GM19023 (cell line): ENCODE measurements at regions not wholly inside any gene's neighbourhood (a gene's known extent, or its start where the extent isn't known, plus 50 kb on each side); places are given as distances from the start of the nearest gene placed in this dataset.

Source experiments
- ATAC-seq: cut with Tn5 transposase; IDR thresholded peaks from one replicate; pipeline ENCODE4 v1.9.1; 2021; ENCODE audit warnings: mild to moderate bottlenecking, moderate library complexity; ENCODE audit not compliant: unreplicated experiment

DNA sequence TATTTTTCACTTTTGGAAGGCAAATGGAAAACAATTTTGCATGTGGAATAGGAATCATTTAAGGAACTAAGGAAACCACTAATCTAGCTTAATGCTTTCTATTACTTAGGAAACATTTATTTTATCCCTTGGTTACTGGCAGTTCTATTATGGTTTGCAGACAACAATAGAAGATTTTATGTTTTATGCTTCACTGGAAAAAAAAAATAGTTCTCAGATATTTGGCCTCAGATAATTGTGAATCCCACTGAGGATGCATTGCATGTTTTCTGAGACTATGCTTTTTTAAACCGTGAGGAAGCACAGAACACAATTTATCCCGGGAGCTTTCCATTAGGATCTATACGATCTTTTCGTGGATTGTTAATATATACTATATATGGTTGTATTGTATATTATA lies 356.9 kb downstream of the CSNK1G3 start:
- no peak for ATAC-seq

DNA sequence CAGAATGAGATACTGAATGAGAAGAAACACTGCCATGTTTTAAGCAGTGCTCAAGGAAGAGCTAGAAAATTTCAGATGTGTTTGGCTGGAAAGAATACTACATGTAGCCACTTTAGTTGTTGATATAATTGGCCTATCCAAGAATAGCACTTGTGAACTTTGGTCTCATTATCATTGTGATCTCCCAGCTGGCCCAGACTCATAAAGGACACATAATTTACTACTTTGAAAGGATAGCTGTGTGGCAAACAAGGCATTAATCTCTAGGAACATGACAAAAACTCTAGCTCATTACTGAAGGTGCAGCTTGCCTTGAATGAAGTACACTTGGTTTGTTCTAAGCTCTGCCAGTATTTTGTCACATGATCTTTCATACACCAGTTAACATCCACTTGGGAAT lies 356.3 kb downstream of the CSNK1G3 start:
- ATAC-seq: no peak

DNA sequence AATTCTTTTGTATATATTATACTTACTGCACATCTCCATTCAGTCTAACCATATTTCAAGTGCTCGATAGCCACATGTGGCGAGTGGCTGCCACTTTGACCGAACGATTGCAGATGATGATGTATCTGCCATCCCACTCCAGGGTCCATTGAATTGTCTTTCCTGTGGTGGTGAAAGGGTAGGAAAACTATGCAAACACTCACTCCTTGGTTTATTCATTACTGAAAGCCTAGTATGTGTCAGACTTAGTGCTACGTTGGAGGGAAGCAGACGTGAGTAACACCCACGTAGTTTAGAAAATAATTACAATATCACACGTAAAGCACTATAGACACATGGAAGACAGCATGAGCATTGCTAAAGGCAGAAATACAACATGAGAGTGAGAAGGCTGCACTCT lies 353.7 kb downstream of the CSNK1G3 start:
- ATAC-seq: no peak

DNA sequence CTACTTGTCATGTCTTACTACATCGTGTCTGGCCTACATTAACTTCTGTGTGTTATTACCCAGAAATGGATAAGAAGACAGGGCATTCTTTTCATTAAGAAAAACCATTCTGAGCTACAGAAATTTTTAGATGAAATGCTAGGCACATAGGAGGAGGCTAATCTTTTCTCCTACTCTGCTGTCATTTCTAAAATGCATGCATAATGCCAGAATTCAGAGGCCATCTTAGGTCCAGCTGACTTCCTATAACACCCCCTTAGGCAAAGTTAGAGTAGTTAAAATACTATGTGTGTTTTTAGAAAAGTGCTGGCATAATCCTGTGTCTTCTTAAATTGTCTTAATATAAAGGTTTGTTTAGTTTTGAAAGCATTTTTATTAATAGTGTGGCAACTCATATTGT lies 352.6 kb downstream of the CSNK1G3 start:
- no peak for ATAC-seq

DNA sequence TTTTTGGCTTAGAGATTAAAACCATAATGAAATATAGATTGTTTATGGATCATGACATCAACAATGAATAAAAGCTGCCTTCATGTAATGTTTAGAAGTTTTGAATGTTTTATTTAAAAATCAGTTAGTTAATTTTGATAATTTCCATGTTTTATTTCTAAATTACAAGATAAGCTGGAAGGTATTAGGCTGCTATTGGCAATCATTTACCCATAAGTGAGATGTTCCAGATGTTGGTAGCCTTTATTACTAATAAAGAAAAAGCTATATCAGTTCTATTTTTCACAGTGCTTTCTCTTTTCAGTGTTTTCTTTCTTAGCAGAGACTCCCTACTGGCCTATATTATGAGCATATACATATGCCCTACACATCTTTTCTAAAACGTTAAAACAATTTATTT lies 347.0 kb downstream of the CSNK1G3 start:
- no peak for ATAC-seq

DNA sequence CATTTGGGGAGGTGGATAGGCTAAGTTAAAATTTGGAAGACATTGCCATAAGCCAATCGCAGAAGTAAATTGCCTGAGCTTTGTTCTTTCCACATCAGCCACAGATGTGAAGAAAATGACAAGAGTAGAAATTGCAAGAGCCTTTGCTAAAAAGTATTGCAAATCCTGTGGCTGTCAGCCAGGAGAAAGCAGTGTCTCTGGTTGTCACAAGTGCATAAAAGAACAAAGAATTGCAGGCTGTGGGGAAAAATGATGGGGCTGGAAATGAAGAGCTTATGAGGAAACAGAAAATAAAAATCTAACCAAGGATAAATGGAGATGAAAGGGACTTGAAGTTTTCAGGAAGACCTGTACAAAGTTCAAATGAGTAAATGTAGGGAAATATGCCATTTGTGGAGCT lies 344.8 kb downstream of the CSNK1G3 start:
- ATAC-seq: no peak

DNA sequence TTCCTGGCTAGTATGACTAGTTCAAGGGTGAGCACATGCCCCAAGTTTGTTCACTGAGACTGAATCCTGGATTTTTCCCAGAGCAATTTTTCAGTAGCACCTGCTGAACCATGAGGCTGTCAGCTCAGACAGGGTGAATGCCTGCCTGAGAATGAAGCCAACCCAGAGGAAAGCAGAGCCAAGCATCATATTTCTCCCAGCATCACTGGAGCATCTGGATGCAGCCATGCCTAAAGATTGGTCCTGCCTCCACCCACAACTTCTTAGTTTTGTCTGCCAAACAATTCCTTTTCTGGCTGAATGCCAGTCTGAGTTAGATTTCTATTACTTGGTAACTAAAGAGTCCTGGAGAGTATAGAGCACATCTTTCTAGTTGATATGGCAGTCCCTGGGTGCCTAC lies 343.6 kb downstream of the CSNK1G3 start:
- no peak for ATAC-seq

DNA sequence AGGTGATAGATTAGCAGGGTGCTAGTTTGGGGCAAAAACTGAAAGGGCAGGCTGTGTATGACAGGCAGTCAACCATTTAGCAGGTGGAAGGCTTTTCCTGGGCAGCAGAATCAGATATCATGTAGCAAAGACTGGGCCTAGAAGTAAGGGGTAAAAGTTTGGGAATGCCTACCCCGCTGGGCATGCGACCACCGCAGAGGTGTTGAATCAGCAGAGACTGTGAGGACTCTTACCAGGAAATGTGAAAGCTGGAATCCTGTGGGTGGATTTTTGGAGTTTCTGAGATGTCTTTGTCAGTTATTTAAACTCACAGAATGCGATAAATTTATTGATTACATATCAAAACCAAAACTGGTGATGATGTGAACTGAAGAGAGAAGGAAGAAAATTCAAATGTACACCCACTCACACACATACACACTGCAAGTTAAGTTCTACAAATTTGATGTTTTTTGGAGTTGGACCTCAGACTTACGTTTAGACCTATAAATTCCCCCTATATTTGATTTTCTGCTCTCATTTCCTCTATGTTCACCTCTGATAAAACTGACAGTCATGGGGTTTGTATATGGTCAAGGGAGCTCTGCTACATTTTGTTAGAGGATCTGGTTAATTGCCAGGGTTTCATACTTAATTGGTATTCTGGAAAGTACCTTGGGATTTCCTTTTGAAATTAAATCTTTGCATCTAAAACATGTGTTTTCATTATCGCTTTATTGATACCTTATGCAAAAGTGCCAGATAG lies 333.6 kb downstream of the CSNK1G3 start:
- ATAC-seq: no peak

DNA sequence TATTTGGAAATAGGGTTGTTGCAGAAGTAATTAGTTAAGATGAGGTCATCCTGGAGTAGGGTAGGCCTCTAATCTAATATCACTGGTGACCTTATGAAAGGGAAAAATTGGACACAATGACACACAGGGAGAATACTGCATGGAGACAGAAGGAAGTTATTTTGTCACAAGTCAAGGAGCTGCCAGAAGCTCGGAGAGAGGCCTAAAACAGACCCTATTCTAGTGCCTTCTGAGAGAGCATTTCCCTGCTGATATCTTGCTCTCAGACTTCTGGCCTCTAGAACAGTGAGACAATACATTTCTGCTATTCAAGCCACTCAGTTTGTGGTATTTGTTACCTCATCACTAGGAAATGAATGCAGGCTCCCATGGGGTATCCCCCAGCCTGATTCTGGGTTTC lies 332.9 kb downstream of the CSNK1G3 start:
- no peak for ATAC-seq

DNA sequence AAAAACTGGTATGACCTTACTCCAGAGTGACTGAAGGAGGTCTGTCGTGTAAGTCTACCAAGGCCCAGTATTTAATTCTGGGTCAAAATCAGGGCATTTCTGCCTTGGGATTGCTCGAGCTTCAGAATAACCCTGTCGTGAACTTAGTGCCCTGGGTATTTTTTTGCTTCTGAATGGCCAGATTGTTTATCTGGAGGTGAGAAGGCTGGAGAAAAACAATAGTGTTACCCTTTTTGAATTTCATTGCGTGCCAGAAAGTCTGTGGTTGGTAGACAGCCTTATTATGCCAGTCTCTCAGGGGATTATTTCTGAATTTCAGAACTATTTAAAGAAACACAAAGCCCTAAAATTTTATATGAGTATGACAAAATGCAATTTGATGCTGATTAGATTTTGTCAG lies 323.4 kb downstream of the CSNK1G3 start:
- ATAC-seq: no peak

DNA sequence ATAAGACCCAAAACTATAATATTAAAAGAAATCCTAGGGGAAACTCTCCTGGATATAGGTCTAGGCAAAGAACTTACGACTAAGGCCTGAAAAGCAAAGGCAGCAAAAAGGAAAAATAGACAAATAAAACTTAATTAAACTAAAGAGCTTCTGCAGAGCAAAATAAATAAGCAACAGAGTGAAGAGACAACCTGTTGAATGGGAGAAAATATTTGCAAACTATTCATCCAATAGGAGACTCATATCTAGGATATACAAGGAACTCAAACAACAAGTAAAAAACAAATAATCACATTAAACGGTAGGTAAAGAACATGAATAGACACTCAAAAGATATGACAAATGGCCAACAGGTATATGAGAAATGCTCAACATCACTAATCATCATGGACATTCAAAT lies 318.6 kb downstream of the CSNK1G3 start:
- no peak for ATAC-seq

DNA sequence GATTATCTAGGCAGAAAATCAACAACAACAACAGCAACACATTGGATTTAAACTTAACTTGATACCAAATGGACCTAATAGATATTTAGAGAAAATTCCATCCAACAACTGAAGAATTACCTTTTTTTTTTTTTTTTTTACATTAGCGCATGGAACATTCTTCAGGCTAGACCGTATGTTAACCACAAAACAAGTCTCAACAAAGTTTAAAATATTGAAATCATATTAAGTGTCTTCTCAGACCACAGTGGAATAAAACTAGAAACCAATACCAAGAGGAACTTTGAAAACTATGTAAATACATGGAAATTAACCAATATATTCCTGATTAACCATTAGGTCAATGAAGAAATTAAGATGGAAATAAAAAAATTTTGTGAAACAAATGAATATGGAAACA lies 315.8 kb downstream of the CSNK1G3 start:
- no peak for ATAC-seq

DNA sequence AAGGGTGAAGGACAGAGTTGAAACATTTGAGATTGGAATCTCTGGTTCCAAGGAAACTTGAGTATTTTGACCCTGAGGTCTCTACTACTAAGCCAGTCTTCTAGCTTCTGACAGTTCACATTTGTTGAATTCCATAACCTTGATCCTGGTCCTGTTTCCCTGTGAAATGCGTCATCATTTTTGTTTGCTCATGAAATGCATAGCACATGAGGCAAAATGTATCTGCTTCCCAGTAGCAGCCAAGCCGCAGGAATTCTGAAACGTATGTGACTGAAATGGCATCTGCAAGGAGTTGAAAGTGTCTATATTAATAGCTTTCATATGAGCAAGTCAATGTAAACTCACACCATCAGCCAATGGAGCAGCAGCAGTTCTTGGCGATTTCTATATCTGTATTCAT lies 307.9 kb downstream of the CSNK1G3 start:
- no peak for ATAC-seq

DNA sequence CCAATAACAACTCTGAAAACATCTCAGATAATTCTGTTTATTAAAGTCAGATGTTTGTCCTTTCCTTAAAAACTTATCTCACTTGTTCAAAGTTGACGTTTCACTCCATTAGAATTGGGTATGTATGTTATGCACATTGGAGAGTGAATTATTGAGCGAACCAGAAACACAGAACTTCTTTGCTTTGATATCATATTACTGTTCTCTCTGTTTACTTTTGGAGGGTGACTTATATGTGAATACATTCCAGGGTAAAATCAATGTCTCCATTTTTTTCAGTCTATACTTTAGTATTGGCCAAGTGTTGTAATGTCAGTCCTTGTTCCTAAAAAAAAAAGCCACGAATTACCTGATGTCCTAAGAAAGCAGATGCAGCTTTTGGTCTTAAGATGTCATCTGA lies 307.4 kb downstream of the CSNK1G3 start:
- ATAC-seq: no peak

DNA sequence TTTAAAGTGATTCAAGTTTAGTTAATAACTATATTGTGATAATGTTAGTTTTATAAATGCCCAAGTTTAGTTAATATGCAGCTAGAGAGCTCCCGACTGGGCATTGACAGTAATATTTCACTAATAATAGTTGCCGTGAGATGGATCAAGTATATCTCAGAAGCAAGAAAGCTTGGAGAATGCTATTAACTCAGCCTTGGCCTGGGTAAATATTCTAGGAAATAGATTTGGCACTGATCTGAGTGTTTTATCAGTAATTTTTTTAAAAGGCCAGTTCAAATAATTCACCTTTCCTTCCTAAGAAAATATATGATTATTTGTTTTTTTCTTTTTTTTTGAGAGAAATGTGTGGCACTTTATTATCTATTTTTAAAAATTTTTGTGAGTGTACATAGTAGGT lies 305.3 kb downstream of the CSNK1G3 start:
- ATAC-seq: no peak

DNA sequence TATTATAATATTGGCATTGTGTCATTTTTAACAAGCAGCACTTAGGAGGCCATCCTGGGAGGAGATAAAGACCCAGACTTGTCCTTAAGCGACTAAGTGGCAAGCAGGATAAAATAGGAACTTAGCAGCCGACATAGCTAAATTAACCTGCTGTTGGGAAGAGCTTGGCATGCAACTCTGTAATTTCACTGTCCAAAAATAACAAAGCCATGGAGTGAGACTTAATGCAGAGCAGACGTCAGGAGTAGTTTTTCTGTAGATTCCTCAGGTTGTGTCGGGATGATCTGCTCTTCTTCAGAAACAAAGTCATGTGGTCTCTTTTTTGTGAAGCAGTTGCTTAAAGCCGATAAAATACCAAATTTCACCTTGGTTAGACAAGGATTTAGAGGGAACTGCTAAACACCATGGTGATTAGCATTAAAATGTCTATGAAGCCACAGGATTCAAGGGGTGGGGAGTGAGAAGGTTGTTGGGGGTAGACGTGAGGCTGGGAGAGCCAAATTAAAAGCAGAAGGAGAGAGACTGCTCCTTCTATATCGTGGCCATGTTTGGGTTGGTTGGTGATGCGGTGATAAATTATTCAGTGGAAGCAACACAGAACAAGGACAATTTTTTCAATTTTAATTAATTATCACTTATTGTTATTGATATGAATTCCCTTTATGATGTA lies 303.0 kb downstream of the CSNK1G3 start:
- ATAC-seq: no peak

DNA sequence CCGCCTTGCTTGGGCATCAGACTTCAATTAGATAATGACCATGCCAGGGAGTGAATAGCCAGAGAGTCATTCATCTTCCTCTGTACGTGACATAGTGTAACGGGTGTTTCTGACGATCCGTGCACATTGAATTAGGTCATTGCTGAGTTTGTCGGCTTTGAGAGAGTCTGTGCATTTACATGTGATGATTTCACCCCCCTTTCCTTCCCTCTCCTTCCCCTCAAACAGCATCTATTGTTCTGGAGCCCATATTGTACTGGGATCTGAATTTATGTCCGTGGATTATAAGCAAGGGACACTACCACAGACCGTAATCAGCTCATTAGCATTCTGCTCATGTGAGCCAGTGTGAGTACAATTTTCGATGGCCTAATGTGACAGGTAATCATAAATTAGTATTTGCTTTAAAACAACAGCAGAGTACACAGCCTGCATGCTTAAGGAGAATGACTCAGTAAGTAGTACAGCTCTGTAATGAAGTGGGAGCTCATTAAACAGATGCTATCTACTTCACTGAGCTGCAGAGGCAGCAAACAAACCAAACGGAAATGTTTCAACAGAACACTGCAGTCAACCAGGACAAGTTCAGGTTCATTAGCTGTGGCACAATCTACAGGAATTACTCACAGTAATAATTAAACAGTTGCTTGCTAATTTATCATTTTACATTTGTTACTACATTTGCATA lies 302.1 kb downstream of the CSNK1G3 start:
- no peak for ATAC-seq

DNA sequence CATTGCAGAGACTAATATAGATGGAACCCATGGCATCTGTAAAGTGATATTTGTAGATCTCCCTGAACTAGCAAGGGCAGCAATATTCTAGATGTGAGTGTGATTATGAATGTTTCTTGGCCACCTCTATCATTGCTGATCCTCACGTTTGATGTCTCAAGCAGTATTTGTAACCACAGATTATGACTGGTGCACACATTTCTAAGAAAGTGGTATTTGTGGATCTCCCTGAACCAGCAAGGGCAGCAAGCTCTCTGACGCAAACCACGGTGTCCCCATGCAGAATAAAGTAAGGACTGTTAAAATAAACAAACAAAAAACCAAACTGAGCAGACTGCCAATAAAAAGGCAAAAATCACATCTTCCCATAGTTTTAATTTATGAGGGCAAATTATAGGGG lies 301.3 kb downstream of the CSNK1G3 start:
- no peak for ATAC-seq

DNA sequence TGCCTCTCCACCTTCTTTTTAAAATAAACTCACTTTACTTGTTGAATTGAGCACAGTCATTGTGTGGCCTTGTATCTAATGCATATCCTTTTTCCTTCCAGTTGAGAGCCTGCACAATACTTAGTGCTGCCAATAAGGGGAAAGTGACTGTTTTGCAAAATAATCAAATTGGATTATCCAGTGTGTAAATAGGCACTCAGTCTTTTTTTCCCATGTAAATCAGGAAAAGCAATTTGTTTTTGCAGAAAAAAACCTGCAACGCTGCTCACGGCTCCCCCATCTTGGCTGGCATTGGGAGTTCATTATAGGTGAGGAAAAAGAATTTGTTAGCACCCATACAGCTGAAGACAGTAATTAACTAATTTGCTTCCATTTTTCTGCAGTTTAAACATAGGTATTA lies 299.9 kb downstream of the CSNK1G3 start:
- no peak for ATAC-seq

DNA sequence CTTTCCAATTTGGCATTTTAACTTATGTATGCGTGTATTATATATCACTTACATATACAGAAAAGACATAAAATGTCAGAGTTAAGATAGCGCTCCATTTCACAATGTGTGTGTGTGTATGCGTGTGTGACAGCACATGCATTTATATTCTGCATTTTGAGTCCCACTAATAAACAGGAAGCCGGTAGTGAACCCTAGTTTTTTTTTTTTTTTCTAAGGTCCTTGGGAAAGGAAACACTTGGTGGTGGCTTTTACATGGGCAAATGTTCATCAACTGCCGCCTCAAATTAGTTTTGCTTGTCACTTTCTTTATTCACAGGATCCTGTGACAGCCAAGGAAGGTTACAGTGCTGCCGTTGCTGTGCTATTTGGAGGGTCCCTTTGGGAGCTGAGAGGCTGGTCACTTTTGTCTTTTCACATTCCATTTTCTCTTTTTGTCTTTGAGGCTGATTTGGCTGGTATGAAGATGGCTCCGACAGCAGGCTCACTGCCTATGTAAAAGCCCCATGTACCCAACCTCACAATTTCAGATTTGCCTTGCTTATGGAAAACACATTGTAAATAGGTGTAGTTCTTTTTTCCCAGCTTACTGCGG lies 298.9 kb downstream of the CSNK1G3 start:
- ATAC-seq: no peak

DNA sequence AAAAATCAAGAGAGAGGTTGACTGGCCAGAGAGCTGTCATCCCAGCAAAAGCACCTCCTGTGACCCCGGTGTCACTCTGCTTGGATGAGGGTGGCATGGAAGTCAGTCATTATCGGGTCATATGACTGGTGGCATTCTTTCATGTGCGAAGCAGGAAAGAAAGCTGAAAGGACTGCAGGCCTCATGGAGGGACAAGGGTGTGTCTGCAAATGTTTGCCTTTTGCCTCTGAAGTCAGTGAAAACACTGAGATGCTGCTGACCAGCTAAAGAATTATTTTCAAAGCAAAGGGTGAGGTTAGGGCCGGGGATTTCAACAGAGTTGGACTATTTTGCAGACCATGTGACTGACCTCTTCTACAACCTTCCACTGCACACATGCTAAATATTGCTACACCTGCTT lies 298.3 kb downstream of the CSNK1G3 start:
- no peak for ATAC-seq
